ENCODE measurements at regions not wholly inside any gene's neighbourhood (a gene's known extent, or its start where the extent isn't known, plus 50 kb on each side); places are given as distances from the start of the nearest gene placed in this dataset.

GRCh38 chr10:60466267-60467201 lies 76.9 kb upstream of the ANK3 start:
- H3K27ac ChIP-seq, result no peak overlapping the region
- no peak for TF ChIP-seq CTCF (conservative IDR thresholded peaks at IDR 0.05; ENCODE audit: low read depth)
- CTCF ChIA-PET, result interaction anchor here (0.6 kb wide), 1 partner anchor 151 kb away, joined by 3 read pairs; no protein-coding TSS in a partner anchor
- POLR2A ChIA-PET (ENCODE audit: low non-redundant PET), result no interaction called here
- no peak for DNase-seq (ENCODE audit: low spot score)

- POLR2A ChIA-PET (ENCODE audit: low non-redundant PET), result no interaction called here
Measured at GRCh38 chr10:60465801-60466200, 76.1 kb upstream of the ANK3 start.

GRCh38 chr10:60464659-60465058 lies 75.0 kb upstream of the ANK3 start:
- ChIA-PET CTCF (no interaction called here), POLR2A (ENCODE audit: low non-redundant PET) (no interaction called here)
- no peak for TF ChIP-seq CTCF (conservative IDR thresholded peaks at IDR 0.05; ENCODE audit: low read depth)
- DNase-seq (ENCODE audit: low spot score), result no peak
- H3K27ac ChIP-seq, result no peak overlapping the region

More at GRCh38 chr10:60465801-60466200, 76.1 kb upstream of the ANK3 start:
- CTCF ChIA-PET, result interaction anchor here (0.7 kb wide), 1 partner anchor 23 kb away, joined by 3 read pairs; no protein-coding TSS in a partner anchor
- no peak overlapping the region for H3K27ac ChIP-seq
- no peak for TF ChIP-seq CTCF (conservative IDR thresholded peaks at IDR 0.05; ENCODE audit: low read depth)
- no peak for DNase-seq (ENCODE audit: low spot score)

- no peak for TF ChIP-seq CTCF (conservative IDR thresholded peaks at IDR 0.05; ENCODE audit: low read depth)
- CTCF ChIA-PET, result no interaction called here
- H3K27ac ChIP-seq, result no peak overlapping the region
- no peak for DNase-seq (ENCODE audit: low spot score)
- POLR2A ChIA-PET (ENCODE audit: low non-redundant PET), result no interaction called here
Measured at GRCh38 chr10:60463746-60464145, 74.1 kb upstream of the ANK3 start.

- DNase-seq (ENCODE audit: low spot score), result no peak
- CTCF ChIA-PET, result no interaction called here
- POLR2A ChIA-PET (ENCODE audit: low non-redundant PET), result no interaction called here
Measured at GRCh38 chr10:60461688-60462087, 72.0 kb upstream of the ANK3 start.

More at GRCh38 chr10:60461688-60462087, 72.0 kb upstream of the ANK3 start:
- H3K27ac ChIP-seq, result no peak overlapping the region
- no peak for TF ChIP-seq CTCF (conservative IDR thresholded peaks at IDR 0.05; ENCODE audit: low read depth)
